HG02885 (cell line): ENCODE measurements at regions not wholly inside any gene's neighbourhood (a gene's known extent, or its start where the extent isn't known, plus 50 kb on each side); places are given as distances from the start of the nearest gene placed in this dataset.
"Not testable (repeated sequence)": the region's sequence is repeated elsewhere in the genome, so short reads cannot be mapped to it uniquely, and the experiment has no call there.

Source experiments
- ATAC-seq: cut with Tn5 transposase; IDR thresholded peaks from one replicate; pipeline ENCODE4 v1.9.1; 2021; ENCODE audit warnings: mild to moderate bottlenecking; ENCODE audit not compliant: unreplicated experiment, poor library complexity

GRCh38 chr15:95153201-95153600 lies 921.8 kb downstream of the MCTP2 start:
- not testable (repeated sequence) for ATAC-seq

DNA sequence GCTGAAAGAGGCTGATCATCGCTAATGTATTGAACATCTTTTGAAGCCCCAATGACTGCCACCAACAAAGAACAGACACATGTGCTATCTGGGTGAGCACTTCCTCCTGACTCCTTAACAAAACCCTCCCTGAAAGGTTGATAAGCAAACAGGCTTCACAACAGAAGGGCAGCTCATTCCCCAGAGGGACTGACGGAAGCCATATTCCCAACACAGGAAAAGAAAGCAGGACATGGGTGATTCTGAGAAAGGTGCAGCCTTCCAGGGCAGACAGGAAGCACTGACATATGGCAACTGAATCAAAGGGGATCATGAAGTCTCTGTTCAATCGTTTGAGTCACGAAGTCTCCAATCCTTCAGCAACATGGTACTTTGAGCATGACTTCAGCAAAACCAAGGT lies 929.0 kb downstream of the MCTP2 start:
- no peak for ATAC-seq

DNA sequence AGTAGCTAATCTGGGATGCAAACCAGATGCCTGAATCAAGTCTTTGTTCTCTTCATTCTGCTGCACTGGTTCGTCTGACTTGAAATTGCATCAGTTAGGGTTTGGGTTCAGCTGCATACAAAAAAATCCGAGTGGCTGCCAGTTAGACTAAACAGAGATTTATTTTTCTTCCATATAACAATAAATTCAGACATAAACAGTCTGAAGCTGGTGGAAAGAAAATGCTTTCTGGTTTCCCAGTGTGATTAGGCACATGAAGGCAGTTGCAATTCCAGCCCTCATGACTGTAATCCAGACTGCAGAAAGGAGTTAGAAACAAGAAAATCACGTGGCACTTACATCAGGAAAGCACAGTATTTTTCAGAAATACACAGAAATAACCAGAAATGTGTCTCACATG lies 930.7 kb downstream of the MCTP2 start:
- no peak for ATAC-seq

DNA sequence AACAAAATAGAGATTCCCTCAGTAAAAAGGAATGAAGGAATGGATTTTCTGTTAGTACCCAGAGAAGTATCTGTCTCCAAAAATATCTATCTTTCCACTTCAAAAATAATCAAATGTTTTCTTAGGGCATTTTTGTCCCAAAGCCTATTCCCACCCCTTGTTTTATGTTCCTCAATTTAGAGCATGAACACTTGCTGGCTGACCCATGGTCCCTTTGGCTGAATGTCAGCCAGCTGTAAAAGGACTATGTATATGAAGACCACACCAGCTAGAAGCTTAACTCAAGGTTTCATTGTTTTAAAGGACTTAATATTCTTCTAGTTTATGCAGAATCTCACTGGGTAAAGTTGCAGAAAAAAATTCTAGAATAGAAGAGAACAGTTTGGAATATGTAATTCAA lies 931.2 kb downstream of the MCTP2 start:
- ATAC-seq, result no peak

- ATAC-seq, result no peak
These were observed 931.7 kb downstream of the MCTP2 start for GRCh38 chr15:95162967-95163531.

- ATAC-seq, result no peak
These were observed 936.8 kb downstream of the MCTP2 start for GRCh38 chr15:95168152-95168551.

- no peak for ATAC-seq
These were observed 937.6 kb downstream of the MCTP2 start for GRCh38 chr15:95168951-95169431.

DNA sequence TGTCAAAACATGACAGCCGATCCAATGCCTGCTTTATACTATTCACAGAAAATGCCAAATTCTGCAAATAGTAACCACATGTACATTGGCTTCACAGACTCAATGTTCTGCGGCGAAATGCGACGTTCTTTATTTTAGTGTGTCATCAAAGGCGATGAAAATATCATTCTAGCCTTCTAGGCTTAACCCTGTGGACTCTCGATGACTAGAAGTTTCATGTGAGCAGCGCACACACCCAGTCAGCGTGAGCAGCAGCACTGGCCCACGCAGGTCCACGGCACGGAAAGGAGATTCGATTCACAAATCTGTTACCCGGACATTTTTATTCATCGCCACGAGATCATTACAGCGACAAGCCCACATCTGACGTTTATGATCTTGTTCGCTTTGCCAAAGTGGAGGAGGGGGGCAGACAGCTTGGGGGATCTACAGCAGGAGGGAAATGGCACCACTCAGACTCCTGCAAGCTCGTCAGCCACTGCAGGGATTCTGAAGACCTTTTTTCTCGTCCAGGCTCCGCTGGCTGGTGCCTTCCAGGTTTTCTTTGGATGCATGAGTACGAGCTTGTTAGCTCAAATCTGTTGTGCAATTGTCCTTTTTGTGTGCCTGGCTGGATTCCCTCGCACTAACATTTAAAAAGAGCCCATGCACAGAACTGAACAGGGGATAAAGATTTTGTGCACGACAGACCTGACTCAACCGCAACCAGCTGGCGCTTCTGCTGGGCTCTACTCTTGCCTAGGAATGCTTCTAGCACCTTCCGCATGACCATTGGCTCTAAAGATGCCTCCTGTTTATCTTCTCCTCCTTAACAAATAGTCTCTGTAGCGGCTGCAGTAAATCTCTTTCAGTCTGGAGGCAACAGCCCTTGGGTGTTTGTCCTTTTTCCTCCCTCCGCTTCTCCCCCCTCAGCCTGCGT lies 938.4 kb downstream of the MCTP2 start:
- ATAC-seq, result no peak

- no peak for ATAC-seq
These were observed 939.4 kb downstream of the MCTP2 start for GRCh38 chr15:95170561-95171380.

- no peak for ATAC-seq
These were observed 940.2 kb downstream of the MCTP2 start for GRCh38 chr15:95171564-95171963.

DNA sequence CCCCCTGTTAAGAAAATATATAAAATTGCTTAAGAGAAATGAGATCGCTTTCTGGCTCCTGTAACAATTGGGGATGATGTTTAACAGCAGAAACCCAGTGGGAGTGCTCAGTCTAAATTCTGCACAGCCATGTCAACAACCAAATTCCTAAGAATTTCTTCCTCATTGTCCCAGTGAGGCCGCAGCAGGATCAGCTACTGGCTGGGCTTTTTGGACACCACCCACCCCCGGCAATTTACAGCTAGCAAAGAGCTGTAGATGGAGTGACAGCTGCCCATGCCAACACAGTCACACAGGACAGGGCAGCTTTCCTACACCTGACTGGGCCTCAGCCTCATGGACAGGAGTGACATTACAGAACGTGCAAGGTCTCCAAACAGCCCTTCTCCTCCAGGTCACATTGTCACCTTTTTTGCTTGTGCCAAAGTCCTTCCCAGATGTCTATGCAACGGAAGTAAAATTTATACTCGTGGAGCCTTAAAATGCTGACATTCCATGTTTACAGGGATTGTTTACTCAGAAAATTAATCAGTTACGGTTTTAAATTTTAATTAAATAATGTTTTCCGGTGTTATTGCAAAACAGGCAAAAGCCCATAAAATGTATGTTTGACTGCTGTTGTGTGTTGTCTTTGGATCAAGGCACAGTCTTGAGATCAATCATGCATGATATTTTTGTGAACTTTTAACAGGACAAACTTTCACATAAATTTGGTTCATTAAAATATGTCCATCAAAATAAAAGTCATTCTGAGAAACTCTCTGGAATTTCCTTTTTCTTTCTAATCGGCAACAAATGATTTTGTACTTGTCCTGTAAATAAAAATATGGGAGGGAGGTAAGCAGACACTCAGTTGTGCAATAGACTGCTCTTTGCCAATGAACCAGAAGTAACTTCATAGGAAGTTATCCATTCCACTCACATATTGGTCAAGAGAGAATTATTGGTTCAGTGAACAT lies 943.2 kb downstream of the MCTP2 start:
- ATAC-seq, result no peak

- no peak for ATAC-seq
These were observed 944.7 kb downstream of the MCTP2 start for GRCh38 chr15:95175914-95176658.

DNA sequence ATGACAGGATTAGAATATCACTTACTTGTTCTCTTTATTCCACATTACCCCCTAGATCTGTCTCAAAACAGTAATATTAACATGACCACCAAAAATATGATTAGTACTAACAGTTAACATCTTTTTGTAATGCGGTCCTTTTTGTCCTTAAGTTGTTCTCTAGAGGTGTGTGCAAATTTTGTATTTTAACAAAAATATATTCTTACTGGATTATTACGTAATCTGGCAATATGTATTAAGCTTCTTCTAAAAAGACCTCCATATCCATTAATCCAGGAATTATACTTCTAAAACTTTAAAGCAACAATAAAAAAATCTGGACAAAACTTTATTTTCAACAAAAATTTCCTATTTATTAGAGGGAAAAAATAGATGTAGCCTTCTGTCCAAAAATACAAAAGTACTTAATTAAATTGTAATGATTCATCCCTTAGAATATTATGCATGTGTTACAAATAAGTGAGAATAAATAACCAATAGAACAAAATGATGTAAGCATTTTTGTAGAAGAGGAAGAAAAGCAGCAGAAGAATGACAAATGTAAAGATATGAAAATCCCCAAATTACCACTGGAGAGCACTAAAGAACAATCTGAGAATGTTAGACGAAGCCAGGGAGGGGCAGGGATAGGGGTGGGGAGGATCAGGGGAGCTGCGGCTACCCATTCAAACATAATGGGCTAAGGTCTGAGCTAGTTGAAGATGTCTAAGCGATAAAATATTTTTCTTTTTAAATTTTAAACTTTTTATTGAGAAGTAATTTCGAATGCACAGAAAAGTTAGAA lies 945.6 kb downstream of the MCTP2 start:
- ATAC-seq, result no peak

GRCh38 chr15:95180530-95180929 lies 949.2 kb downstream of the MCTP2 start:
- ATAC-seq, result no peak

DNA sequence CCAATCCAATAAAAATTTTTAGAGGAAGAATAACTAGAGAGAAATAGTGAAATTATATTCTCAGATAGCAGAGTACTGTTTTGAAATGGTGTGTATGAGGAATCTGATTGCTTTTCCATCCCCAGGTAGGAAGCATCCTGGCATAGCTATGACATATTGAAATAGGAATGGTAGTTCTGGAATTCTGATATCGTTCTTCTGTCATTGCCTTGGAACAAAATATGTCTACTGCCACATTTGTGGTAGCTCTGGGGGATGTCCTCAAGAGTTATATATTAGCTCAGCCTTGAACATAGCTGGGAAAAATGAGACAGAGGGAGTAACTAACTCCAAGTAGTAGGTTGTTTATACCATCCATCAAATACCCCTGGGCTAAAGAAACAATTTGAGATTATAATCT lies 950.7 kb downstream of the MCTP2 start:
- no peak for ATAC-seq

DNA sequence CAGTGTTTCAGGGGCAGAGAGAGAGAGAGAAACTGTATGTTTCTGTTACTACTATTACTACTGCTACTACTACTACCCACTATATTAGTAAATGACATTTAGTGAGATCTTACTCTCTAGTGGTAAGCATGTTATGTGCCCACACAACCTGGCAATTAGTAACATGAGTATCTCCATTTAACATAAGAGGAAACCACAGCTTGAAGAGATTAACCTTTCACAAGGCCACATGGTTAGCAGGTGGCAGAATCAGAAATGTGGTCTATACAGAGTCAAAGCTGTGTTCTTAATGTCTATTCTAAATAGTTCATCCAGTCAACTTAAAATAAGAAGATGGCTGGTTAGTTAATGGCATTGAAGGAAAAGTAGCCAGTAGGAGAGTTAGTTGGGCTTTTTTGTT lies 961.6 kb downstream of the MCTP2 start:
- no peak for ATAC-seq

DNA sequence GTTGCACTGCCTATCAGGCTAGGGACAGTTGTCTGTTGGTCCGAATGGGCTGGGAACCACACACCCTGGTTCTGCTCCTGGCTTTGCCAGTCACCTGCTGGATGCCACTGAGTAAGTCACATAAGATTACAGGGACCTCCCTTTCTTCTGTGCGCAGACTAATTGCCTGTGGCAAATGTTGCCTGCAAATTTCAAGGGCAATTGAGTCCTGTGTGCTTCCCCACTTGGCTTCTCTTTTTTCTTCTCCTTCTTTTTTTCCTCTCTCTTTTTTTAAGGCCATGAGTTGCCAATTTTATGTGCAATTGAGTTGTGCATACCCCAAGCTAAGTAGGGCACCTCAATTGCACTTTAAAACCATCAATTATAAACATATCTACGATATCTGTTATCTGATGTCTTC lies 963.4 kb downstream of the MCTP2 start:
- no peak for ATAC-seq

GRCh38 chr15:95196176-95196915 lies 965.0 kb downstream of the MCTP2 start:
- ATAC-seq, result no peak
